ENCODE measurements at regions not wholly inside any gene's neighbourhood (a gene's known extent, or its start where the extent isn't known, plus 50 kb on each side); places are given as distances from the start of the nearest gene placed in this dataset.

DNA sequence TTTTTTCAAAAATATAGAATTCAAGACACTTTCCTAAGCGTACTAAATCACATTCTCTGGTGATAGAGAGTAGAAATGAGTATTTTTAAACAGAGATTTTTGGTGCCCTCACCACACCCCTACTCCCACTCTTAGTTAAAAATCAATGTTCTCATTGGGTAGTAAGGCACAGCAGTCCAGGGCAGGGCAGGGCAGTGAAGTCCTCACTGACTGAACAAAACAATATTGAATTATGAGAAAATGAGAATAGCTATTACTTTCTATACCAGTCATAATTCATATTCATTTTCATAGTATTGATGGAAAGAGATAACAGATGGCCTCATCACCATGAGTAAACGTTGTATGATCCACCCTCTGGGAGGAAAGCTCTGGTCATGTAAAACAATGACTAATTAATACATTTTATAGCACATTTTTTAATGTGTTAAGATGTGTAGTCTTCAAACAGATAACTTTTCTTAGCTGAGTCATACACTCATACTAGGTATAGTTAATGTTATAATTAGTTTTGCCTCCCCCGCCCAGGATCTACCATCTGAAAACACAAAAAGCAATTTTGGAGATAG lies 686.1 kb downstream of the KCNJ3 start:
- WGBS = no CpG with 5 or more reads among the region's 3 CpGs
- Histone ChIP-seq H2BK5ac (ENCODE audit: low read depth, low read length, poor library complexity, severe bottlenecking) (no peak overlapping the region), H2BK15ac (ENCODE audit: low read depth, poor library complexity, severe bottlenecking) (no peak overlapping the region), H3K4me2 (ENCODE audit: low read length, poor library complexity, severe bottlenecking) (no peak overlapping the region), H2AFZ (ENCODE audit: low read depth, low read length) (no peak overlapping the region), H3K4me3 (ENCODE audit: insufficient read depth in 1 of 2, low read depth in 1 of 2, low read length in 2 of 2) (no peak overlapping the region), H3K9ac (ENCODE audit: low read length) (no peak overlapping the region), H3K27ac (ENCODE audit: low read length, poor library complexity, severe bottlenecking) (no peak overlapping the region), H3K79me1 (replicated peaks; ENCODE audit: low read length, poor library complexity, severe bottlenecking) (no peaks in the 10 kb centered on the region), H3K27me3 (ENCODE audit: control insufficient read depth in 1 of 2, insufficient read depth in 1 of 2, low read length in 2 of 2) (no peaks in the 10 kb centered on the region), H2BK12ac (ENCODE audit: low read length in 2 of 2) (no peak overlapping the region), H3K4ac (ENCODE audit: low read depth in 1 of 2, low read length in 2 of 2) (no peak overlapping the region), H3K14ac (ENCODE audit: low read length in 2 of 2) (no peak overlapping the region), H4K8ac (ENCODE audit: low read length) (no peak overlapping the region), H4K91ac (ENCODE audit: low read length) (no peak overlapping the region), H3K23ac (ENCODE audit: low read length in 2 of 2) (no peak overlapping the region), H3K4me1 (ENCODE audit: control insufficient read depth, insufficient read depth, low read depth, low read length) (no peaks in the 10 kb centered on the region), H3K18ac (ENCODE audit: low read depth in 1 of 2, low read length in 2 of 2) (no peak overlapping the region), H3K36me3 (ENCODE audit: control insufficient read depth in 1 of 2, insufficient read depth in 2 of 2, low read depth in 1 of 2, low read length in 2 of 2) (no peaks in the 10 kb centered on the region), H2BK120ac (ENCODE audit: low read depth, low read length) (no peak overlapping the region), H2AK5ac (ENCODE audit: low read length, severe bottlenecking) (no peak overlapping the region), H3K9me3 (ENCODE audit: control insufficient read depth, low read length) (no peaks in the 10 kb centered on the region)
- no peak for DNase-seq

DNA sequence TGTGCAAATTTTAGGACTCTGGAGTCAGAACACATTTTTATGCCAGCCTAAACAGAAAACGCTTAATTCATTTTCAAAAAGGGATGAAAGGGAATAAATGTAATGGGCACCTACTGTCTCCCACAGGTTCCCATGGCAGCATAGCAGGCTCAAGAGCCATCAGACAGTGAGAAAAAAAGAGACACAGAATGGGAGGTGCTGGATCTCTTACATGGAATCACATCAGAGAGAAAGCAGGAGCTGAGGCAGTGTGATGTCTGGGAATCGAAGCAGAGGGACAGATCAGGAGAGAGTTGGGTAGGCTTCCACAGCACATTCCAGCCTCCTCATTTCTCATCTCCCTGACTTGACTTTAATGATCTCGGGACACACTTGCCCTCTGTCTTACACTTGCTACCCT lies 684.3 kb downstream of the KCNJ3 start:
- Histone ChIP-seq H2AK5ac (ENCODE audit: low read length, severe bottlenecking) (no peak overlapping the region), H3K4me3 (ENCODE audit: insufficient read depth in 1 of 2, low read depth in 1 of 2, low read length in 2 of 2) (no peak overlapping the region), H3K79me1 (replicated peaks; ENCODE audit: low read length, poor library complexity, severe bottlenecking) (no peaks in the 10 kb centered on the region), H3K9ac (ENCODE audit: low read length) (no peak overlapping the region), H4K8ac (ENCODE audit: low read length) (no peak overlapping the region), H2AFZ (ENCODE audit: low read depth, low read length) (no peak overlapping the region), H3K4me2 (ENCODE audit: low read length, poor library complexity, severe bottlenecking) (no peak overlapping the region), H3K14ac (ENCODE audit: low read length in 2 of 2) (no peak overlapping the region), H3K23ac (ENCODE audit: low read length in 2 of 2) (no peak overlapping the region), H2BK120ac (ENCODE audit: low read depth, low read length) (no peak overlapping the region), H3K36me3 (ENCODE audit: control insufficient read depth in 1 of 2, insufficient read depth in 2 of 2, low read depth in 1 of 2, low read length in 2 of 2) (no peaks in the 10 kb centered on the region), H3K4me1 (ENCODE audit: control insufficient read depth, insufficient read depth, low read depth, low read length) (no peaks in the 10 kb centered on the region), H2BK12ac (ENCODE audit: low read length in 2 of 2) (no peak overlapping the region), H3K18ac (ENCODE audit: low read depth in 1 of 2, low read length in 2 of 2) (no peak overlapping the region), H3K27me3 (ENCODE audit: control insufficient read depth in 1 of 2, insufficient read depth in 1 of 2, low read length in 2 of 2) (no peaks in the 10 kb centered on the region), H3K27ac (ENCODE audit: low read length, poor library complexity, severe bottlenecking) (no peak overlapping the region), H3K9me3 (ENCODE audit: control insufficient read depth, low read length) (no peaks in the 10 kb centered on the region), H2BK5ac (ENCODE audit: low read depth, low read length, poor library complexity, severe bottlenecking) (no peak overlapping the region), H2BK15ac (ENCODE audit: low read depth, poor library complexity, severe bottlenecking) (no peak overlapping the region), H3K4ac (ENCODE audit: low read depth in 1 of 2, low read length in 2 of 2) (no peak overlapping the region), H4K91ac (ENCODE audit: low read length) (no peak overlapping the region)
- 82% methylated on average over 3 of the region's 3 CpGs for WGBS
- DNase-seq = no peak

DNA sequence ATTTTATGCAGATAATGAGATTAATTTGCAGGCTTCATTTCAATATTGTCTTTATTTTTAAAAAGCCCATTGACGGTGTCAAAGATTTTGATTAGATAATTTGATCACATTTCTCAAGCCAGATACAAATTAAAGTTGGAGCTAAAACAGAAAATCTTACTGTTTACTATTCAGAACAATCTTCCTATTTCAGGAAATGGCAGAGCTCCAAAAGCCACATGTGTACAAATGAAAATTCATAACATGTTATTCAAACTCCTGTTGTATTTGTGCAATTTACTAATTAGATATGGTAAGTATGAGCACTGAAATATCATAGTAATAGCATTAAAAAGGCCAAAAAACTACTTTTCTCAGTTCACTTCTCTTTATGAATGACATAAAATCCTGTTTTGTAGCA lies 682.9 kb downstream of the KCNJ3 start:
- Histone ChIP-seq H2BK120ac (ENCODE audit: low read depth, low read length) (no peak overlapping the region), H3K9me3 (ENCODE audit: control insufficient read depth, low read length) (no peaks in the 10 kb centered on the region), H3K23ac (ENCODE audit: low read length in 2 of 2) (no peak overlapping the region), H3K27ac (ENCODE audit: low read length, poor library complexity, severe bottlenecking) (no peak overlapping the region), H3K4me1 (ENCODE audit: control insufficient read depth, insufficient read depth, low read depth, low read length) (no peaks in the 10 kb centered on the region), H3K4me3 (ENCODE audit: insufficient read depth in 1 of 2, low read depth in 1 of 2, low read length in 2 of 2) (no peak overlapping the region), H4K8ac (ENCODE audit: low read length) (no peak overlapping the region), H2AK5ac (ENCODE audit: low read length, severe bottlenecking) (no peak overlapping the region), H3K36me3 (ENCODE audit: control insufficient read depth in 1 of 2, insufficient read depth in 2 of 2, low read depth in 1 of 2, low read length in 2 of 2) (no peaks in the 10 kb centered on the region), H3K4ac (ENCODE audit: low read depth in 1 of 2, low read length in 2 of 2) (no peak overlapping the region), H3K9ac (ENCODE audit: low read length) (no peak overlapping the region), H4K91ac (ENCODE audit: low read length) (no peak overlapping the region), H3K18ac (ENCODE audit: low read depth in 1 of 2, low read length in 2 of 2) (no peak overlapping the region), H2BK15ac (ENCODE audit: low read depth, poor library complexity, severe bottlenecking) (no peak overlapping the region), H3K79me1 (replicated peaks; ENCODE audit: low read length, poor library complexity, severe bottlenecking) (no peaks in the 10 kb centered on the region), H2BK12ac (ENCODE audit: low read length in 2 of 2) (no peak overlapping the region), H2BK5ac (ENCODE audit: low read depth, low read length, poor library complexity, severe bottlenecking) (no peak overlapping the region), H3K14ac (ENCODE audit: low read length in 2 of 2) (no peak overlapping the region), H3K4me2 (ENCODE audit: low read length, poor library complexity, severe bottlenecking) (no peak overlapping the region), H2AFZ (ENCODE audit: low read depth, low read length) (no peak overlapping the region), H3K27me3 (ENCODE audit: control insufficient read depth in 1 of 2, insufficient read depth in 1 of 2, low read length in 2 of 2) (no peaks in the 10 kb centered on the region)
- WGBS = no CpG with 5 or more reads among the region's 1 CpG
- DNase-seq = no peak

DNA sequence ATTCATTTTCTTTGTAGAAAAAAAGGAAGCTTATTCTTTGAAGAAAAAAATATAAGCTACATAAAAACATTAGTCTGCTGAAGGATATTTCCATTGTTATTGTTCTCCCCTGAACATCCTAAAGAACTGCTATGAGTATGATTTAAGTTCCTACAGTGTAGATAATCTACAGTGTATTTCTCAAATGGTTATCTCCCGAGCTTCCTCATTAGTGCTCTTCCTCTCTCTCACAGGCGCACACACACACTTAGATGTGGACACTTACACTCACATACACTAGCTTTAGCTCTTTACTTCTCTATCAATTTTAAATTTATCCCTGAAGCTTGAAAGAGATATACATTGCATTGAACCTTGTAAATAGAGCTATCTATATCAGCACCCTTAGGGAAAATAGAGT lies 681.0 kb downstream of the KCNJ3 start:
- no peak overlapping the region for H3K4ac ChIP-seq (ENCODE audit: low read depth in 1 of 2, low read length in 2 of 2)
- no peaks in the 10 kb centered on the region for H3K4me1 ChIP-seq (ENCODE audit: control insufficient read depth, insufficient read depth, low read depth, low read length)
- no peak overlapping the region for H3K9ac ChIP-seq (ENCODE audit: low read length)
- H4K8ac ChIP-seq (ENCODE audit: low read length) = no peak overlapping the region
- no peak overlapping the region for H3K18ac ChIP-seq (ENCODE audit: low read depth in 1 of 2, low read length in 2 of 2)
- H3K9me3 ChIP-seq (ENCODE audit: control insufficient read depth, low read length) = no peaks in the 10 kb centered on the region
- no peak overlapping the region for H3K23ac ChIP-seq (ENCODE audit: low read length in 2 of 2)
- H3K27ac ChIP-seq (ENCODE audit: low read length, poor library complexity, severe bottlenecking) = no peak overlapping the region
- H3K4me3 ChIP-seq (ENCODE audit: insufficient read depth in 1 of 2, low read depth in 1 of 2, low read length in 2 of 2) = no peak overlapping the region
- 92% methylated on average over 2 of the region's 2 CpGs for WGBS
- no peak overlapping the region for H2BK15ac ChIP-seq (ENCODE audit: low read depth, poor library complexity, severe bottlenecking)
- no peak overlapping the region for H2AK5ac ChIP-seq (ENCODE audit: low read length, severe bottlenecking)
- H4K91ac ChIP-seq (ENCODE audit: low read length) = no peak overlapping the region
- no peak overlapping the region for H3K4me2 ChIP-seq (ENCODE audit: low read length, poor library complexity, severe bottlenecking)
- no peak overlapping the region for H2BK120ac ChIP-seq (ENCODE audit: low read depth, low read length)
- H3K36me3 ChIP-seq (ENCODE audit: control insufficient read depth in 1 of 2, insufficient read depth in 2 of 2, low read depth in 1 of 2, low read length in 2 of 2) = no peaks in the 10 kb centered on the region
- no peak overlapping the region for H2BK12ac ChIP-seq (ENCODE audit: low read length in 2 of 2)
- H3K79me1 ChIP-seq (replicated peaks; ENCODE audit: low read length, poor library complexity, severe bottlenecking) = no peaks in the 10 kb centered on the region
- no peaks in the 10 kb centered on the region for H3K27me3 ChIP-seq (ENCODE audit: control insufficient read depth in 1 of 2, insufficient read depth in 1 of 2, low read length in 2 of 2)
- DNase-seq = no peak
- no peak overlapping the region for H2AFZ ChIP-seq (ENCODE audit: low read depth, low read length)
- no peak overlapping the region for H2BK5ac ChIP-seq (ENCODE audit: low read depth, low read length, poor library complexity, severe bottlenecking)
- no peak overlapping the region for H3K14ac ChIP-seq (ENCODE audit: low read length in 2 of 2)
